ENCODE measurements at regions not wholly inside any gene's neighbourhood (a gene's known extent, or its start where the extent isn't known, plus 50 kb on each side); places are given as distances from the start of the nearest gene placed in this dataset.

- Histone ChIP-seq H3K9ac (ENCODE audit: control insufficient read depth, insufficient read depth, low read length) (no peak overlapping the region), H3K27me3 (replicated peaks in 1 of 2; ENCODE audit: control insufficient read depth in 2 of 2, insufficient read depth in 2 of 2, low read length in 1 of 2) (peaks cover 0 to 1% of the 10 kb centered on the region in 2 experiments; a peak in 1 of 4 replicates), H3K36me3 (ENCODE audit: control insufficient read depth in 2 of 2, insufficient read depth in 2 of 2, low read length in 1 of 2) (no peaks in the 10 kb centered on the region), H3K79me2 (ENCODE audit: control insufficient read depth, insufficient read depth, low read length) (no peaks in the 10 kb centered on the region), H3K4me1 (ENCODE audit: control insufficient read depth, insufficient read depth, low read length) (no peaks in the 10 kb centered on the region), H3K9me3 (replicated peaks; ENCODE audit: control insufficient read depth, insufficient read depth, low read length) (no peaks in the 10 kb centered on the region), H3K4me2 (ENCODE audit: control insufficient read depth, insufficient read depth) (no peak overlapping the region), H3K27ac (ENCODE audit: control insufficient read depth, insufficient read depth) (no peak overlapping the region), H4K20me1 (ENCODE audit: control insufficient read depth, insufficient read depth) (no peaks in the 10 kb centered on the region), H2AFZ (ENCODE audit: control insufficient read depth, low read depth, low read length) (no peak overlapping the region), H3K4me3 (no peak overlapping the region)
- FAIRE-seq (no peak), ATAC-seq (no peak), DNase-seq (ENCODE audit: low read depth, low spot score) (no peak)
- SMC1A ChIA-PET (ENCODE audit: uncharacterized antibody, unreplicated experiment) = no interaction called here
- intact Hi-C loops (cut with micrococcal nuclease; ENCODE audit: unreplicated experiment) (no loop called here), in situ Hi-C loops (cut with MboI) (no loop called here)
- POLR2A ChIA-PET = no interaction called here
- RAD21 ChIA-PET (ENCODE audit: unreplicated experiment) = no interaction called here
- CTCF ChIA-PET = no interaction called here
- 37% methylated on average over 6 of the region's 6 CpGs for WGBS (ENCODE audit: insufficient coverage, insufficient replicate concordance, low lambda C conversion rate, missing lambda C conversion rate)
- BruUV-seq (replicated peaks) = no TSS peak
- TF ChIP-seq NR2F1 (conservative IDR thresholded peaks at IDR 0.05) = no peak
- no peak for TF ChIP-seq CHD2 (IDR thresholded peaks at IDR 0.05; ENCODE audit: borderline replicate concordance, low read depth, low read length)
- no peak for TF ChIP-seq E2F4 (IDR thresholded peaks at IDR 0.05; ENCODE audit: low read depth, low read length)
- TF ChIP-seq NFYB (IDR thresholded peaks at IDR 0.05; ENCODE audit: insufficient read depth, low read depth, low read length) = no peak
- TF ChIP-seq SREBF1 (IDR thresholded peaks at IDR 0.05; ENCODE audit: low read length) = no peak
- TF ChIP-seq ZBTB40 (IDR thresholded peaks at IDR 0.05; ENCODE audit: borderline replicate concordance) = no peak
- TF ChIP-seq CEBPB (IDR thresholded peaks at IDR 0.05; ENCODE audit: borderline replicate concordance in 1 of 2, low read depth in 2 of 2, low read length in 2 of 2) = no peak
- no peak for TF ChIP-seq RBBP5 (conservative IDR thresholded peaks at IDR 0.05)
- TF ChIP-seq YBX1 (IDR thresholded peaks at IDR 0.05) = no peak
- TF ChIP-seq GABPA (IDR thresholded peaks at IDR 0.05; ENCODE audit: low read depth) = no peak
- no peak for TF ChIP-seq NFYA (IDR thresholded peaks at IDR 0.05; ENCODE audit: borderline replicate concordance, low read depth, low read length)
- TF ChIP-seq MYB (IDR thresholded peaks at IDR 0.05; ENCODE audit: borderline replicate concordance, low read depth, low read length) = no peak
- TF ChIP-seq IKZF2 (IDR thresholded peaks at IDR 0.05) = no peak
- TF ChIP-seq MLLT1 (IDR thresholded peaks at IDR 0.05) = no peak
- no peak for TF ChIP-seq RAD51 (IDR thresholded peaks at IDR 0.05)
- TF ChIP-seq SMARCA5 (IDR thresholded peaks at IDR 0.05) = no peak
Observed at GRCh38 chr20:37602634-37603033, 75.0 kb upstream of the BLCAP start.
